Activated CD4-positive, alpha-beta memory T cell treated with anti-CD3 and anti-CD28 coated beads, Interleukin-2, amount 10 ng/mL, durations not matched to agents 7 days and 5 days (primary cell): ENCODE measurements at regions not wholly inside any gene's neighbourhood (a gene's known extent, or its start where the extent isn't known, plus 50 kb on each side); places are given as distances from the start of the nearest gene placed in this dataset.
"Not testable (repeated sequence)": the region's sequence is repeated elsewhere in the genome, so short reads cannot be mapped to it uniquely, and the experiment has no call there.

Experiments
- CTCF ChIA-PET: fragments of 350-600 bp; sonication (Branson Sonifier 250); formaldehyde crosslinking; loops from one replicate; lab custom pipeline; 2021; ENCODE audit warnings: antibody characterized with exemption, inconsistent platforms; lab: Charles Lee
- POLR2A ChIA-PET: fragments of 350-600 bp; sonication (Branson Sonifier 250); formaldehyde crosslinking; loops from one replicate; lab custom pipeline; 2021; ENCODE audit warnings: antibody characterized with exemption; lab: Charles Lee
- DNase-seq: peaks from one replicate; pipeline ENCODE4 v3.0.0-alpha.2; 2020
- H3K27ac Mint-ChIP-seq: one replicate; pipeline ENCODE4 v1.8.0; 2021; ENCODE audit warnings: mild to moderate bottlenecking, mixed read lengths
- H3K27me3 Mint-ChIP-seq: one replicate; pipeline ENCODE4 v1.8.0; 2021; ENCODE audit warnings: mixed read lengths
- H3K36me3 Mint-ChIP-seq: one replicate; pipeline ENCODE4 v1.8.0; 2021; ENCODE audit warnings: low read depth, mixed read lengths
- H3K4me1 Mint-ChIP-seq: one replicate; pipeline ENCODE4 v1.8.0; 2021; ENCODE audit warnings: mixed read lengths
- H3K4me3 Mint-ChIP-seq: one replicate; pipeline ENCODE4 v1.8.0; 2021; ENCODE audit warnings: mild to moderate bottlenecking, mixed read lengths
- H3K9me3 Mint-ChIP-seq: one replicate; pipeline ENCODE4 v1.8.0; 2021; ENCODE audit warnings: mixed read lengths

DNA sequence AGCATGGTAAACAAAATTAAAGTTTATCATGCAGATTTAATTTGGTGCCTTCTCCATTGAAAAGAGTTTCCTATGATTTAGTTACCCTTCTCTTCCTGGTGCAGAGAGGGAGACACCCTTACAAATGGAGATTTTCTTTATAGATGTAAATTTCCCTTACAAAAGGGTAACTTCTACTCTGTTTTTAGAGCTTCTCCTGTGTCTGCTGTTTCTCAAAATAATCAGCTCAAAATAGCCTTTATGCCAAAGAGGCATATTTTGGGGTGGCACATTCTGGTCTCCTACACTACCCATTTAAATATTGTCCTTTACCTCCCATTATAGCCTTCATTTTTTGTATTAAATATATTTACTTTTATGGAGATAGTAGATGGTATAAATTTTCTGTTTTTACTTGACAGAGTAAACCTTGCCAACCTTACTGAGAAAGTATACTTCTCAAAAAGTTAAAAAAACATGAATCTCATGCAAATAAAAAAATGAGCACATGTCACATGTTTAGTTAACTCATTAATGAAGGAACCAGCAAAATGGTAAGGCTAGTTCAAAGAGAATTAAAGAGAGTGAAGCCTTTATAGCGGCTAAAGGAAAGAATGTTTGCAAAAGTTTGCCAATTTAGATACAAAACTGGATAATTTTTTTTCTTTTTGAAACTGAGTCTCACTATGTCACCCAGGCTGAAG, 83.3 kb upstream of the MSH6 start:
- Mint-ChIP-seq H3K4me1 (no peaks in the 10 kb centered on the region), H3K9me3 (no peaks in the 10 kb centered on the region), H3K4me3 (no peak overlapping the region), H3K27me3 (peaks cover 17% of the 10 kb centered on the region), H3K36me3 (no peaks in the 10 kb centered on the region), H3K27ac (no peak overlapping the region)
- DNase-seq = no peak
- ChIA-PET POLR2A (no interaction called here), CTCF (interaction anchor here (0.6 kb wide), 1 partner anchor 78 kb away, joined by 3 read pairs; no protein-coding TSS in a partner anchor)

DNA sequence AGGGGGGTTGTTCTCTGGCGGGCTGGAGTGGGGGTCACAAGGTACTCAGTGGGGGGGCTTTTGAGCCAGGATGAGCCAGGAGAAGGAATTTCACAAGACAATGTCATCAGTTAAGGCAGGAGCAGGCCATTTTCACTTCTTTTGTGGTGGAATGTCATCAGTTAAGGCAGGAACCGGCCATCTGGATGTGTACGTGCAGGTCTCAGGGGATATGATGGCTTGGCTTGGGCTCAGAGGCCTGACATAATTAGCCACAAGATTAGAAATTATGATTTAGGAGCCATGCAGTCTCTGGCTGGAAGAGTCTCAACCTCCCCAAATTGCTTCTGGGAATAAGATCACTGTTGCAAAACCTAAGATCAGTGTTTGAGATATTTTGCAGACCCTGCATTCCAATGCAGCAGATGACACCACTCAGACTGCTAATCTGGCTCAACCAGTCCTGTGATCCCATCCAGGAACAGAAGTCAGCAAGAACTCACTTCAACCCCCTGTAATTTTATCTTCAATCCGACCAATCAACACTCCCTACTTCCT, 84.4 kb upstream of the MSH6 start:
- H3K27ac Mint-ChIP-seq, POLR2A ChIA-PET, CTCF ChIA-PET, H3K4me1 Mint-ChIP-seq, H3K36me3 Mint-ChIP-seq, DNase-seq, H3K9me3 Mint-ChIP-seq, H3K4me3 Mint-ChIP-seq: not testable (repeated sequence)
- peaks cover 22% of the 10 kb centered on the region for H3K27me3 Mint-ChIP-seq

DNA sequence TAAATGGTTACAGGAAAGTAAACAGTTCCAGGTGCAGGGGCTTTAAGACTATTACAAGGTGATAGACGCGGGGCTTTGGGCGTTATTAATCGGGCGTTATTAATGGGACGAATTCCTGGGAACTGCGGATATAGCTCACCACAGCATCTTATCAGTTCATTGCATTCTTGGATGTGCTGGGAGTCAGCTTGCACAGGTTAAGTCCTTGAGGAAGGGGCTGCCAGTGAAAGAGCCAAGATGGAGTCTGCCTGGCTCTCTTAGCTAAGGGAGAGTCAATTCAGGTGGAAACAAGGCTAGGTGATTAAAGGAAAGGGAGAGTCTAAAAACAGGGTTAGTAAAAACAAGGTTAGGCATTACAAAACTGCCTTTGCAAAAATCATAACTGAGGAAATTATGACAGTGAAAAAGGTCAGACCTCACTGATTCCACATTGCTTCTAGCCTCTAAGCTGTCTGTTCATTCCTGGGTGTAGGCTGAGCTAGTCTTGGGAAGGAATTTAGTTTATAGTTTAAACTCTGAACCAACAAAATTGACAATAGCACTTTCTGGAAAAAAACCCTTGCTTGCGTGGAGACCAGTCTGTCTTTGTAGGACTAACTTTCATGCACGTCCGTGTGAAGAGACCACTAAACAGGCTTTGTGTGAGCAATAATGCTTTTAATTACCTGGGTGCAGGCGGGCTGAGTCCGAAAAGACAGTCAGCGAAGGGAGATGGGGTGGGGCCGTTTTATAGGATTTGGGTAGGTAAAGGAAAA, 85.1 kb upstream of the MSH6 start:
- H3K27ac Mint-ChIP-seq, DNase-seq, H3K4me3 Mint-ChIP-seq, CTCF ChIA-PET, H3K9me3 Mint-ChIP-seq, H3K4me1 Mint-ChIP-seq, H3K36me3 Mint-ChIP-seq, POLR2A ChIA-PET: not testable (repeated sequence)
- peaks cover 22% of the 10 kb centered on the region for H3K27me3 Mint-ChIP-seq

DNA sequence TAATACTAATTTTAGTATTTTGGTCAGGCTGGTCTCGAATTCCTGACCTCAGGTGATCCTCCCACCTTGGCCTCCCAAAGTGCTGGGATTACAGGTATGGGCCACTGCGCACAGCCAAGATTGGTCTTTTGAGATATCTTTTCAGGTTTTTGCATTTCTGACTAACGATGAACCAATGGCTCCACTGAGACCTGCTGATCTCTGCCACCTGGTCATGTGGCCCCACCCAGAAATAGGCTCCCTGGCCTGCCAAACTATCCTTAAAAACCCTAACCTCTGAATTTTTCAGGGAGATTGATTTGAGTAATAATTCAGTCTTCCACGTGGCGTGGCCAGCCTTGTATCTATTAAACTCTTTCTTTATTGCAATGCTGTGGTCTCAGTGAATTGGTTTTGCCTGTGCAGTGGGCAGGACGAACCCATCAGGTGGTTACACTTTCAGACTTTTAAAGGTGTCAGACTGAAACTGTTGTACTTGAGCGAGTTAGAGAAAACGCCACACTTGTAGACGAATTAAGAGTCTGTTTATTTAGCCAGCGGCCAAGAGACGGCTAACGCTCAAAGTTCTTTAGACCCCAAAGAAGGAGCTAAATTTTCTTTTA, 85.8 kb upstream of the MSH6 start:
- no peak overlapping the region for H3K27ac Mint-ChIP-seq
- POLR2A ChIA-PET = no interaction called here
- CTCF ChIA-PET = no interaction called here
- H3K27me3 Mint-ChIP-seq = peaks cover 22% of the 10 kb centered on the region
- H3K9me3 Mint-ChIP-seq = no peaks in the 10 kb centered on the region
- H3K36me3 Mint-ChIP-seq = no peaks in the 10 kb centered on the region
- no peak overlapping the region for H3K4me3 Mint-ChIP-seq
- no peaks in the 10 kb centered on the region for H3K4me1 Mint-ChIP-seq
- no peak for DNase-seq

DNA sequence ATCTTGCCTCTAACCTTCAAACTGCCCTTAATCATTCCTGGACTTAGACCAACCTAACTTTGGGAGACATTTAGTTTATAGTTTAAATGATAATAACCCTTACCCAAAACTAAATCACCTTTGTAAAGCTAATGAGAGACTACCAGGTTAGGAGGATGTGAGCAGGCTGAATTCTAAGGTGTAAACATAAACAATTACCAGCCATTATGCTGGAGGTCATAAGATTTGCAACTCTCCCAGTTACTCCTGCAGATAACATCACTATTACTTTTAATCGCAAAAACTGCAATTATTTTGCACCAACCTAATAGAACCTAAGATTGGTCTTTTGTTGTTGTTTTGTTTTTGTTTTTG, 86.5 kb upstream of the MSH6 start:
- CTCF ChIA-PET = no interaction called here
- Mint-ChIP-seq H3K9me3 (no peaks in the 10 kb centered on the region), H3K27ac (no peak overlapping the region), H3K4me1 (no peaks in the 10 kb centered on the region), H3K36me3 (no peaks in the 10 kb centered on the region), H3K4me3 (no peak overlapping the region), H3K27me3 (peaks cover 22% of the 10 kb centered on the region)
- no peak for DNase-seq
- POLR2A ChIA-PET = no interaction called here

DNA sequence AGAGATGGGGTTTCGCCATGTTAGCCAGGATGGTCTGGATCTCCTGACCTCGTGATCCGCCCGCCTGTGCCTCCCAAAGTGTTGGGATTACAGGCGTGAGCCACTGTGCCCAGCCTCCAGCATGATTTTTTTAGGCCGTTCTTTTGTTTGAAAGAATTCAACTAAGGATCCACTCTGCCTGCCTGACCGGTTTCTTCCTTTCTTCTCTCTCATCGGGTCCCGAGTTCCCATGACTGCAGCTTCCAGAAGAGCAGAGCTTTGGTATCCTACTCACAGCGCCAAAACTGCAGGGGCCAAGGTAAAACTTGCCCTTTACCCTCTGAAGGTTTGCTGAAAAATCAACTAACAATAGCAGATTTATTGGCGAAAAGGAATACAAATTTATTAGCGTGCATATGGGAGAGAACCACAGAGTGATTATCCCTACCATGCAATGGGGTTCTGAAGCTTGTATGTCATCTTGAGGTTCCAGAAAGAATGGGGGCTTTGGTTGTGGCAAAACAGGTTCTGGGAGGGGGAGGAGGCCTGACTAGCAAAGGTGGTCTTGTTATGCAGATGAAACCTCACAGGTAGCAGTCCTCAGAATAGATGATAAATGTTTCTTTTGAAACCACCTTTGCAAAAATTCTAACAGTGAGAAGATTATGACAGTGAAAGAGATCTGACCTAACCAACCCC, 87.0 kb upstream of the MSH6 start:
- H3K9me3 Mint-ChIP-seq = no peaks in the 10 kb centered on the region
- POLR2A ChIA-PET = no interaction called here
- H3K27ac Mint-ChIP-seq = no peak overlapping the region
- peaks cover 22% of the 10 kb centered on the region for H3K27me3 Mint-ChIP-seq
- H3K36me3 Mint-ChIP-seq = no peaks in the 10 kb centered on the region
- CTCF ChIA-PET = no interaction called here
- no peaks in the 10 kb centered on the region for H3K4me1 Mint-ChIP-seq
- no peak overlapping the region for H3K4me3 Mint-ChIP-seq
- DNase-seq = no peak

DNA sequence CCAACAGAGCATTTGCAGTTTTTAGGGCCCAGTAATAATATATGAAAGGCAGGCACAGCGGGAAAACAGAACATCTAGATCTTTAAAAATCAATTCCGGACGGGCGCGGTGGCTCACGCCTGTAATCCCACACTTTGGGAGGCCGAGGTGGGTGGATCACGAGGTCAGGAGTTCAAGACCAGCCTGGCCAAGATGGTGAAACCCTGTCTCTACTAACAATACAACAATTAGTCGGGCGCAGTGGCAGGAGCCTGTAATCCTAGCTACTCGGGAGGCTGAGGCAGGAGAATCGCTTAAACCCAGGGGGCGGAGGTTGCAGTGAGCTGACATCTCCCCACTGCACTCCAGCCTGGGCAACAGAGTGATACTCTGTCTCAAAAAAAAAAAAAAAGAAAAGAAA, 88.5 kb upstream of the MSH6 start:
- H3K4me3 Mint-ChIP-seq, H3K27ac Mint-ChIP-seq, POLR2A ChIA-PET, DNase-seq, CTCF ChIA-PET, H3K9me3 Mint-ChIP-seq, H3K36me3 Mint-ChIP-seq, H3K4me1 Mint-ChIP-seq: not testable (repeated sequence)
- H3K27me3 Mint-ChIP-seq = peaks cover 19% of the 10 kb centered on the region

DNA sequence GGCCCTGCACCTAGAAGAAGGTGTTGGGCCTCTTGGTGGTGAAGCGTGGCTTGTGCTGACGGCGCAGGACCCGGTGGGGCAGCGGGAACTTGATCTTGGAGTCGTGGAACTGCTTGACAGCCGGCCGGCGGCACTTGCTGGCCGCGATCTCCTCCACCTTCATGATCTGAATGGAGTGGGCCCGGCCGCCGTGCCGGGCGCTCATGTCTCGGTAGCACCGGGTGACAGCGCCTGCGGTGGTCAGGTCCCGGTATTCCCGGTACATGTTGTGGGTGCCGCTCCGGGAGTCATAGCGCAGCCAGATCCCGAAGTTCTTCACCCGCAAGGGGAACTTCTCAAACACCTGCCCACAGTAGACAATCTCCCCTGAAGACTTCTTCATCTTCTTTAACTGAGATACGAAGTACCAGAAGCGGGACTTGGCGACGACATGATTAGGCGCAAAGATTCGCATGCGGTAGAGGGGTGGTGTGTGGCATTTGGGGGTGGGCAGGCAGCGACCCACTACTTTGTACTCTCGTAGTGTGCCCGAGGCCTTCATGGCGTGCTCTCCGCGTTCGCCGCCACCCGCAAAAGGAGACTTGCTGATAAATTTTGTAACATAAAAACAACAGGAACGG, 92.1 kb upstream of the MSH6 start:
- POLR2A ChIA-PET = not testable (repeated sequence)

DNA sequence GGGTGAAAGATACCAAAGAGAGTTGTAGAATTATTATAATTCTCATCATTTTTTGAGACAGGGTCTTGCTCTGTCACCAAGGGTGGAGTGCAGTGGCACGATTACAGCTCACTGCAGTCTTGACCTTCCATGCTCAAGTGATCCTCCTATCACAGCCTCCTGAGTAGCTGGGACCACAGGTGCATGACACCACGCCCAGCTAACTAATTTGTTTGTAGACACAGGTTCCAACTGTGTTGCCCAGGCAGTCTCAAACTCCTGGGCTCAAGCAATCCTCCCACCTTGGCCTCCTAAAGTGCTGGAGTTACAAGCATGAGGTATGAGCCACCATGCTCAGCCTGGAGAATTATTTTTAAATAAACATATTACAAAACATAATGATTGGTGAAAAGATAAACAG, 92.8 kb upstream of the MSH6 start:
- H3K4me3 Mint-ChIP-seq = no peak overlapping the region
- no peaks in the 10 kb centered on the region for H3K9me3 Mint-ChIP-seq
- H3K36me3 Mint-ChIP-seq = no peaks in the 10 kb centered on the region
- H3K4me1 Mint-ChIP-seq = peaks cover 15% of the 10 kb centered on the region
- ChIA-PET POLR2A (no interaction called here), CTCF (interaction anchor here (0.6 kb wide), 1 partner anchor 13 kb away, joined by 3 read pairs; no protein-coding TSS in a partner anchor)
- no peak overlapping the region for H3K27ac Mint-ChIP-seq
- peaks cover 7% of the 10 kb centered on the region for H3K27me3 Mint-ChIP-seq
- DNase-seq = no peak

More for the DNA sequence above, 92.1 kb upstream of the MSH6 start:
- H3K27ac Mint-ChIP-seq, H3K4me3 Mint-ChIP-seq, H3K36me3 Mint-ChIP-seq, H3K27me3 Mint-ChIP-seq, CTCF ChIA-PET, H3K9me3 Mint-ChIP-seq, DNase-seq: not testable (repeated sequence)
- H3K4me1 Mint-ChIP-seq = peaks cover 15% of the 10 kb centered on the region

DNA sequence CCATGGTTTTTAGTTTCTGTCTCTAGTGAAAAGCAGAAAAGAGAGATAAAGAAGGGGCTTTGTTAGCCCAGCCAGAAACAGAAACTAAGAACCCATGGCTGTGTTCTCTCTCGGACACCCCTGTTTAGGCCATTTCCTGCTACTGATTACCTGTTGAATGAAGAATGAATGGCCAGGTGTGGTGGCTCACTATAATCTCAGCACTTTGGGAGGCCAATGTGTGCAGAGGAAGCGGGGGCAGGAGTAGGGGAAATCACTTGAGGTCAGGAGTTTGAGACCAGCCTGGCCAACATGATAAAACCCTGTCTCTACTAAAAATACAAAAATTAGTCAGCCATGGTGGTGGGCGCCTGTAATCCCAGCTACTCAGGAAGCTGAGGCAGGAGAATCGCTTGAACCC, 93.8 kb upstream of the MSH6 start:
- CTCF ChIA-PET, H3K4me3 Mint-ChIP-seq, H3K36me3 Mint-ChIP-seq, H3K27me3 Mint-ChIP-seq, DNase-seq, H3K9me3 Mint-ChIP-seq: not testable (repeated sequence)
- POLR2A ChIA-PET = interaction anchor here (1.4 kb wide), 1 partner anchor 94 kb away, joined by 3 read pairs; the partner anchor contains the start of gene MSH6
- H3K4me1 Mint-ChIP-seq = peaks cover 15% of the 10 kb centered on the region
- peak overlapping the region; percentile 66 for H3K27ac Mint-ChIP-seq

DNA sequence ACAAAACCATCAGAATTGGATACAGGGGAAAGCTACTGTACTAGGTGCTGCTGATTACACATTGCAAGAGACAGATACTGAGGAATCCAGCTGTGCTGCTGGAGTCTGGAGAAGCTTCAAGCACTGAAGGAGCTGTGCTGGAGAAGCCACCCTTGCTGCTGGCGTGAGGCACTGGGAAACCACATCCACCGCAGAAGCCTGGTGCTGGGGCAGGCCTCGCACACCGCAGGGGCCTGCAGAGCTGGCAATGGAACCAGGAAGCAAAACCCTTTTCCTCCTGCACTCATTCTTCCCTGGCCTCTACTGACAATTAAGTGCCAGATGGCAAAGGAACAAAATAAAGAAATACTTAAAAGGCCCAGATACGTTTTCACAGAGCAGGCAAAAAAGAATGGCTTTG, 94.4 kb upstream of the MSH6 start:
- ChIA-PET POLR2A (interaction anchor here (1.4 kb wide), 1 partner anchor 94 kb away, joined by 3 read pairs; the partner anchor contains the start of gene MSH6), CTCF (no interaction called here)
- Mint-ChIP-seq H3K9me3 (no peaks in the 10 kb centered on the region), H3K36me3 (no peaks in the 10 kb centered on the region), H3K27me3 (no peaks in the 10 kb centered on the region), H3K27ac (peak overlapping the region; percentile 47), H3K4me1 (peaks cover 15% of the 10 kb centered on the region), H3K4me3 (no peak overlapping the region)
- DNase-seq = peak; percentile 19

DNA sequence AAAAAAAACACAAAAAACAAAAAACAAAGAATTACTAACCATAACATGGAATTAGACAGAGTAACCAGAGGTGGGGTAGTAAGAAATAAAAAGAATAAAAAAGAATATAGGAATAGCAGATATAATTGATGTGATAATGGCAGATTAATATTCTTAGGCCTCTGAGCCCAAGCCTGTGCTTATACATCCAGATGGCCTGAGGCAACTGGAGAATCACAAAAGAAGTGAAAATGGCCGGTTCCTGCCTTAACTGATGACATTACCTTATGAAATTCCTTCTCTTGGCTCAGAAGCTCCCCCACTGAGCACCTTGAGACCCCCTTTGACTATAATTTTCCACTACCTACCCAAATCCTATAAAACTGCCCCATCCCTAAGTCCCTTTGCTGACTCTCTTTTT, 95.1 kb upstream of the MSH6 start:
- CTCF ChIA-PET = no interaction called here

More for the DNA sequence above, 95.1 kb upstream of the MSH6 start:
- Mint-ChIP-seq H3K9me3 (no peaks in the 10 kb centered on the region), H3K27me3 (no peaks in the 10 kb centered on the region), H3K4me1 (peaks cover 15% of the 10 kb centered on the region), H3K27ac (no peak overlapping the region), H3K4me3 (no peak overlapping the region), H3K36me3 (no peaks in the 10 kb centered on the region)
- POLR2A ChIA-PET = no interaction called here
- no peak for DNase-seq
